ENCODE measurements at regions not wholly inside any gene's neighbourhood (a gene's known extent, or its start where the extent isn't known, plus 50 kb on each side); places are given as distances from the start of the nearest gene placed in this dataset.
"Not testable (repeated sequence)": the region's sequence is repeated elsewhere in the genome, so short reads cannot be mapped to it uniquely, and the experiment has no call there.

DNA sequence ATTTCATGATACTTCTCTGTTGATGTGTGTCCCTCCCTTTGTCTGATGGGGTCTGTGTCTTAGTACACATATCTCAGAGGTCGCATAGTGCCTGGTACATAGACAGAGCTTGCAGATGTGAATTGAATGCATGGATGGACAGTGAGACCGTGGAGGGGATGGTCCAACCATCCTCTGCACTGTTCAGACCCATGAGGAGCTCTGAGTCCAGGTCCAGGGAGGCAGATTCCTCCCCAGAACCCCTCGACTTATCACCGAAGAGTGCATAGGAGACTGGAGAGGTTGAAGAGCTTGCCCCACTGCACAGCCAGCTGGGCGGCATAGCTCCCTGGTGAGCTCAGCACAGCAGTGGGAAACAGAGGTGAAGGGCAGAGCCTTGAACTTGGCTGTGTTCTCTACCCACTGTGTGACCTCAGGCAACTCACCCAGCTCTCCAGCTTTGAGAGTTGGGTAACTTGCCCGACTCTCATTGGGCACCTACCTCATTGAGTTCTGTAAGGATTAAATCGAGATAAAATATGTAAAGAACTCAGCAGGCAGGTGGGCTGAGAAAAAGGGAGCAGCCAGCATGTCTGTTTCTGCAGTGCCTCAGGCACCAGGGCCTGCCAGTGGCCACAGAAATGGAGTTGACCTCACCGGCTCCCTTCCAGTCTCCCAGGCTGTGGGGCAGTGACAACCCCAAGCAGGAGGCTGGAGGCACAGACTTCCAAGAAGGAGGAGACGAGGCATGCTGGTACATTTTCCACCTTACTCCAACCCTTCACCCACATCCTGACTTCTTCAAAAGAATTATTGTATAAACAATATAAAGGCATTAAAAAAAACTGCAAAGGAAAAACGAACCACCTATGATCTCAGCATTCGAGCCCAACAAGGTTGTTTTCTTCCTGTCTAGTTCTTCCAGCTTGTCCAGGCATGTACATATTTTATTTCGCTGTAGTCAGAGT is 54.1 kb upstream of the TFRC start:
- no peaks in the 10 kb centered on the region for H3K36me3 ChIP-seq (ENCODE audit: control insufficient read depth, insufficient read depth, low read length)
- TF ChIP-seq TCF7L2 (IDR thresholded peaks at IDR 0.05; ENCODE audit: low read depth, low read length): peak; percentile 43; the same call in 1 of the 2 replicates
- TF ChIP-seq, protein P1, sequence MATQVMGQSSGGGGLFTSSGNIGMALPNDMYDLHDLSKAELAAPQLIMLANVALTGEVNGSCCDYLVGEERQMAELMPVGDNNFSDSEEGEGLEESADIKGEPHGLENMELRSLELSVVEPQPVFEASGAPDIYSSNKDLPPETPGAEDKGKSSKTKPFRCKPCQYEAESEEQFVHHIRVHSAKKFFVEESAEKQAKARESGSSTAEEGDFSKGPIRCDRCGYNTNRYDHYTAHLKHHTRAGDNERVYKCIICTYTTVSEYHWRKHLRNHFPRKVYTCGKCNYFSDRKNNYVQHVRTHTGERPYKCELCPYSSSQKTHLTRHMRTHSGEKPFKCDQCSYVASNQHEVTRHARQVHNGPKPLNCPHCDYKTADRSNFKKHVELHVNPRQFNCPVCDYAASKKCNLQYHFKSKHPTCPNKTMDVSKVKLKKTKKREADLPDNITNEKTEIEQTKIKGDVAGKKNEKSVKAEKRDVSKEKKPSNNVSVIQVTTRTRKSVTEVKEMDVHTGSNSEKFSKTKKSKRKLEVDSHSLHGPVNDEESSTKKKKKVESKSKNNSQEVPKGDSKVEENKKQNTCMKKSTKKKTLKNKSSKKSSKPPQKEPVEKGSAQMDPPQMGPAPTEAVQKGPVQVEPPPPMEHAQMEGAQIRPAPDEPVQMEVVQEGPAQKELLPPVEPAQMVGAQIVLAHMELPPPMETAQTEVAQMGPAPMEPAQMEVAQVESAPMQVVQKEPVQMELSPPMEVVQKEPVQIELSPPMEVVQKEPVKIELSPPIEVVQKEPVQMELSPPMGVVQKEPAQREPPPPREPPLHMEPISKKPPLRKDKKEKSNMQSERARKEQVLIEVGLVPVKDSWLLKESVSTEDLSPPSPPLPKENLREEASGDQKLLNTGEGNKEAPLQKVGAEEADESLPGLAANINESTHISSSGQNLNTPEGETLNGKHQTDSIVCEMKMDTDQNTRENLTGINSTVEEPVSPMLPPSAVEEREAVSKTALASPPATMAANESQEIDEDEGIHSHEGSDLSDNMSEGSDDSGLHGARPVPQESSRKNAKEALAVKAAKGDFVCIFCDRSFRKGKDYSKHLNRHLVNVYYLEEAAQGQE (IDR thresholded peaks at IDR 0.05; ENCODE audit: insufficient read depth in 1 of 2, low read depth in 2 of 2, low read length in 1 of 2): no peak
- no peak for TF ChIP-seq POLR2AphosphoS5 (IDR thresholded peaks at IDR 0.05; ENCODE audit: low read depth, low read length)
- H3K9me3 ChIP-seq (ENCODE audit: control insufficient read depth, insufficient read depth, low read depth, low read length): no peaks in the 10 kb centered on the region
- no peak overlapping the region for H3K4me3 ChIP-seq (ENCODE audit: low read depth in 2 of 2, low read length in 2 of 2)
- ChIA-PET POLR2A (no interaction called here), CTCF (no interaction called here)
- no peak overlapping the region for H3K27ac ChIP-seq (ENCODE audit: low read length)
- in situ Hi-C loops (cut with HindIII; ENCODE audit: low pct_unique_long_range_greater_than_20kb, low sequenced_read_pairs) (no loop called here), intact Hi-C loops (cut with micrococcal nuclease; ENCODE audit: unreplicated experiment) (no loop called here)
- H3K4me1 ChIP-seq (ENCODE audit: control insufficient read depth, insufficient read depth, low read length): 0 out of 2 replicates have a peak, but pooled peaks cover 3% of the 10 kb centered on the region
- ATAC-seq: peak; percentile 79
- no peaks in the 10 kb centered on the region for H3K27me3 ChIP-seq (ENCODE audit: control insufficient read depth, insufficient read depth, low read length)
- no peak for DNase-seq (ENCODE audit: low read depth, low spot score)
- no TSS peak for BruUV-seq (replicated peaks)

DNA sequence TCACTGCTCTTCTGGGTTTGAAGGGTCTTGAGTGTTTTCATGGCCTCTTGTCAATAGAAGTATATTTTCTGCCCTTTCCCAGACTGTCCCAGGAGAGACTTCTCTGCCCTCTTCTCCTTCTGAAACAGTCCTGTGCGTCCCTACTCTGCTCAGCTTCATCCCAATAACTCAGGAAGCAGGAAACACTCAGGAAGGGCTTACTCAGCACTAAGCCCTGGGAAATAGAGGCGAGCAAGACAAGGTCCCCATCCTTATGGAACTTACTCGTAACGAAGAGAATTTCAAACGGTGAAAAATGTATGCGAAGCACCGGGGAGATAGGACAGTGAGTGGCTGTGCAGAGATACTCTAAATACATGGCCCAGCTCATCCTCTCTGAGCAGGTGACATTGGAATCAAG is 52.8 kb upstream of the TFRC start:
- no peak for ATAC-seq
- Histone ChIP-seq H3K27ac (ENCODE audit: low read length) (no peak overlapping the region), H3K4me3 (ENCODE audit: low read depth in 2 of 2, low read length in 2 of 2) (no peak overlapping the region), H3K9me3 (ENCODE audit: control insufficient read depth, insufficient read depth, low read depth, low read length) (no peaks in the 10 kb centered on the region), H3K36me3 (ENCODE audit: control insufficient read depth, insufficient read depth, low read length) (no peaks in the 10 kb centered on the region), H3K27me3 (ENCODE audit: control insufficient read depth, insufficient read depth, low read length) (no peaks in the 10 kb centered on the region), H3K4me1 (ENCODE audit: control insufficient read depth, insufficient read depth, low read length) (0 out of 2 replicates have a peak, but pooled peaks cover 3% of the 10 kb centered on the region)
- no peak for TF ChIP-seq TCF7L2 (IDR thresholded peaks at IDR 0.05; ENCODE audit: low read depth, low read length)
- TF ChIP-seq, protein P2, sequence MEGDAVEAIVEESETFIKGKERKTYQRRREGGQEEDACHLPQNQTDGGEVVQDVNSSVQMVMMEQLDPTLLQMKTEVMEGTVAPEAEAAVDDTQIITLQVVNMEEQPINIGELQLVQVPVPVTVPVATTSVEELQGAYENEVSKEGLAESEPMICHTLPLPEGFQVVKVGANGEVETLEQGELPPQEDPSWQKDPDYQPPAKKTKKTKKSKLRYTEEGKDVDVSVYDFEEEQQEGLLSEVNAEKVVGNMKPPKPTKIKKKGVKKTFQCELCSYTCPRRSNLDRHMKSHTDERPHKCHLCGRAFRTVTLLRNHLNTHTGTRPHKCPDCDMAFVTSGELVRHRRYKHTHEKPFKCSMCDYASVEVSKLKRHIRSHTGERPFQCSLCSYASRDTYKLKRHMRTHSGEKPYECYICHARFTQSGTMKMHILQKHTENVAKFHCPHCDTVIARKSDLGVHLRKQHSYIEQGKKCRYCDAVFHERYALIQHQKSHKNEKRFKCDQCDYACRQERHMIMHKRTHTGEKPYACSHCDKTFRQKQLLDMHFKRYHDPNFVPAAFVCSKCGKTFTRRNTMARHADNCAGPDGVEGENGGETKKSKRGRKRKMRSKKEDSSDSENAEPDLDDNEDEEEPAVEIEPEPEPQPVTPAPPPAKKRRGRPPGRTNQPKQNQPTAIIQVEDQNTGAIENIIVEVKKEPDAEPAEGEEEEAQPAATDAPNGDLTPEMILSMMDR (IDR thresholded peaks at IDR 0.05): no peak
- TF ChIP-seq, protein P1 (IDR thresholded peaks at IDR 0.05; ENCODE audit: insufficient read depth in 1 of 2, low read depth in 2 of 2, low read length in 1 of 2): no peak
- TF ChIP-seq SIN3A (IDR thresholded peaks at IDR 0.05; ENCODE audit: borderline replicate concordance, insufficient read depth, low read depth, low read length): no peak
- no peak for TF ChIP-seq POLR2AphosphoS5 (IDR thresholded peaks at IDR 0.05; ENCODE audit: low read depth, low read length)
- no peak for DNase-seq (ENCODE audit: low read depth, low spot score)
- no TSS peak for BruUV-seq (replicated peaks)
- CTCF ChIA-PET: interaction anchor here (0.6 kb wide), 1 partner anchor 382 kb away, joined by 11 read pairs; no protein-coding TSS in a partner anchor
- POLR2A ChIA-PET: interaction anchor here (0.6 kb wide), 1 partner anchor 31 kb away, joined by 3 read pairs; no protein-coding TSS in a partner anchor
- in situ Hi-C loops (cut with HindIII; ENCODE audit: low pct_unique_long_range_greater_than_20kb, low sequenced_read_pairs) (no loop called here), intact Hi-C loops (cut with micrococcal nuclease; ENCODE audit: unreplicated experiment) (no loop called here)

DNA sequence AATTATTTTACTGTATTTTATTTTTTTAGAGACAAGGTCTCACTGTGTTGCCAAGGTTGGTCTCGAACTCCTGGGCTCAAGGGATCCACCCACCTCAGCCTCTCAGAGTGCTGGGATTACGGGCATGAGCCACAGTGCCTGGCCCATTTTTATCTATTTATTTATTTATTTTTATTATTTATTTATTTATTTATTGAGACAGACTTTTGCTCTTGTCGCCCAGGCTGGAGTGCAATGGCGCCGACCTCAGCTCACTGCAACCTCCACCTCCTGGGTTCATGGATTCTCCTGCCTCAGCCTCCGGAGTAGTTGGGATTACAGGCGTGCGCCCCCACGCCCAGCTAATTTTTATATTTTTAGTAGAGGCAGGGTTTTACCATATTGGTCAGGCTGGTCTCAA is 52.0 kb upstream of the TFRC start:
- in situ Hi-C loops (cut with HindIII; ENCODE audit: low pct_unique_long_range_greater_than_20kb, low sequenced_read_pairs); H3K27me3 ChIP-seq (ENCODE audit: control insufficient read depth, insufficient read depth, low read length); BruUV-seq (replicated peaks); H3K9me3 ChIP-seq (ENCODE audit: control insufficient read depth, insufficient read depth, low read depth, low read length); H3K27ac ChIP-seq (ENCODE audit: low read length); H3K36me3 ChIP-seq (ENCODE audit: control insufficient read depth, insufficient read depth, low read length); H3K4me1 ChIP-seq (ENCODE audit: control insufficient read depth, insufficient read depth, low read length); H3K4me3 ChIP-seq (ENCODE audit: low read depth in 2 of 2, low read length in 2 of 2); intact Hi-C loops (cut with micrococcal nuclease; ENCODE audit: unreplicated experiment); ATAC-seq; POLR2A ChIA-PET; DNase-seq (ENCODE audit: low read depth, low spot score); CTCF ChIA-PET: not testable (repeated sequence)

All from Panc1 (cell line).